GM23248 (cell line): ENCODE measurements at regions not wholly inside any gene's neighbourhood (a gene's known extent, or its start where the extent isn't known, plus 50 kb on each side); places are given as distances from the start of the nearest gene placed in this dataset.
A peak's percentile ranks its signal among the peaks of the same experiment; 100 is the strongest.

Source experiments
- DNase-seq: peaks from one replicate; pipeline ENCODE4 v3.0.0-alpha.2; 2015
- H2AFZ ChIP-seq: fragments of 200-600 bp; sonication (generic); 2 replicates; pipeline ENCODE4 v1.6.1; 2016; ENCODE audit warnings: antibody characterized with exemption
- H3F3A ChIP-seq: fragments of 200-600 bp; sonication (generic); 2 replicates; pipeline ENCODE4 v1.6.1; 2016; ENCODE audit warnings: mild to moderate bottlenecking, antibody characterized with exemption, mixed run types; ENCODE audit not compliant: insufficient read depth
- H3K27ac ChIP-seq: fragments of 200-600 bp; sonication (generic); 2 replicates; pipeline ENCODE4 v1.5.1; 2016; ENCODE audit warnings: mild to moderate bottlenecking
- H3K27me3 ChIP-seq: fragments of 200-600 bp; sonication (generic); replicated peaks from 2 replicates; pipeline ENCODE4 v1.6.1; 2016; ENCODE audit warnings: mild to moderate bottlenecking; ENCODE audit not compliant: insufficient read depth
- H3K36me3 ChIP-seq: fragments of 200-600 bp; sonication (generic); 2 replicates; pipeline ENCODE4 v1.6.1; 2016; ENCODE audit warnings: low read depth, mild to moderate bottlenecking
- H3K4me1 ChIP-seq: fragments of 200-600 bp; sonication (generic); 2 replicates; pipeline ENCODE4 v1.6.1; 2016; ENCODE audit warnings: mild to moderate bottlenecking; ENCODE audit not compliant: insufficient read depth
- H3K4me2 ChIP-seq: fragments of 200-600 bp; sonication (generic); one replicate; pipeline ENCODE4 v1.6.1; 2016; ENCODE audit warnings: mild to moderate bottlenecking; ENCODE audit not compliant: unreplicated experiment
- H3K4me3 ChIP-seq: fragments of 200-600 bp; sonication (generic); 2 replicates; pipeline ENCODE4 v1.5.1; 2016; ENCODE audit warnings: mild to moderate bottlenecking
- H3K79me2 ChIP-seq: fragments of 200-600 bp; sonication (generic); 2 replicates; pipeline ENCODE4 v1.6.1; 2016; ENCODE audit warnings: mild to moderate bottlenecking; ENCODE audit not compliant: insufficient read depth
- H3K9ac ChIP-seq: fragments of 200-600 bp; sonication (generic); 2 replicates; pipeline ENCODE4 v1.6.1; 2016; ENCODE audit warnings: mild to moderate bottlenecking
- H3K9me2 ChIP-seq: fragments of 200-600 bp; sonication (generic); 2 replicates; pipeline ENCODE4 v1.6.1; 2016; ENCODE audit warnings: mixed run types, mild to moderate bottlenecking, moderate library complexity; ENCODE audit not compliant: insufficient read depth
- H3K9me3 ChIP-seq: fragments of 200-600 bp; sonication (generic); one replicate; pipeline ENCODE4 v1.6.1; 2017; ENCODE audit warnings: low read depth
- H4K20me1 ChIP-seq: fragments of 200-600 bp; sonication (generic); 2 replicates; pipeline ENCODE4 v1.6.0; 2016; ENCODE audit not compliant: insufficient read depth
- EZH2 ChIP-seq: fragments of 200-600 bp; sonication (generic); IDR thresholded peaks from 2 replicates; pipeline ENCODE4 v1.6.1; 2018; ENCODE audit warnings: antibody characterized with exemption, mild to moderate bottlenecking; ENCODE audit not compliant: insufficient read depth, poor library complexity, severe bottlenecking
- EZH2phosphoT487 ChIP-seq: fragments of 200-600 bp; sonication (generic); IDR thresholded peaks from 2 replicates; pipeline ENCODE4 v1.6.1; 2018; ENCODE audit warnings: antibody characterized with exemption, moderate library complexity, mild to moderate bottlenecking, low read depth; ENCODE audit not compliant: insufficient read depth
- WGBS, 2 experiments: methylation state at CpG; one replicate each; pipeline ENCODE4 v1.1.6; 2015 to 2017; ENCODE audit warnings: low lambda C conversion rate in 2 of 2, low coverage in 1 of 2; ENCODE audit errors: missing lambda C conversion rate in 2 of 2; 5-methylcytosine and 5-hydroxymethylcytosine counted together
- in situ Hi-C: fragments of 300-500 bp; cut with MboI; formaldehyde crosslinking; loops from 2 replicates; pipeline ENCODE4 v1.15.0; 2020

GRCh38 chr2:12032398-12032797, 286.0 kb downstream of the LPIN1 start:
- no peaks in the 10 kb centered on the region for H3K36me3 ChIP-seq
- no peak overlapping the region for H3K4me3 ChIP-seq
- 84 to 91% methylated on average over 3 of the region's 3 CpGs for WGBS, 2 experiments
- H3F3A ChIP-seq, result no peaks in the 10 kb centered on the region
- peak overlapping the region; percentile 32 for H3K4me2 ChIP-seq
- in situ Hi-C loops, result no loop called here
- H3K79me2 ChIP-seq, result no peaks in the 10 kb centered on the region
- H2AFZ ChIP-seq, result no peak overlapping the region
- H3K9me2 ChIP-seq, result no peaks in the 10 kb centered on the region
- DNase-seq, result no peak
- no peaks in the 10 kb centered on the region for H3K27me3 ChIP-seq
- peaks cover 25% of the 10 kb centered on the region for H3K4me1 ChIP-seq
- no peak overlapping the region for H3K27ac ChIP-seq
- H3K9ac ChIP-seq, result no peak overlapping the region
- no peak for TF ChIP-seq EZH2
- H4K20me1 ChIP-seq, result no peaks in the 10 kb centered on the region
- H3K9me3 ChIP-seq, result no peaks in the 10 kb centered on the region

- peak; percentile 35 for DNase-seq
- peak overlapping the region; percentile 32 for H3K4me2 ChIP-seq
- no peaks in the 10 kb centered on the region for H3K79me2 ChIP-seq
- H2AFZ ChIP-seq, result no peak overlapping the region
- in situ Hi-C loops, result no loop called here
- 65% methylated on average over 2 of the region's 2 CpGs for WGBS, 2 experiments
- no peaks in the 10 kb centered on the region for H3K9me2 ChIP-seq
- TF ChIP-seq EZH2 (no peak), EZH2phosphoT487 (no peak)
- H3K36me3 ChIP-seq, result no peaks in the 10 kb centered on the region
- no peaks in the 10 kb centered on the region for H3K9me3 ChIP-seq
- H3K27ac ChIP-seq, result no peak overlapping the region
- H3F3A ChIP-seq, result no peaks in the 10 kb centered on the region
- peaks cover 25% of the 10 kb centered on the region for H3K4me1 ChIP-seq
- no peak overlapping the region for H3K4me3 ChIP-seq
- H3K9ac ChIP-seq, result no peak overlapping the region
- H4K20me1 ChIP-seq, result no peaks in the 10 kb centered on the region
- no peaks in the 10 kb centered on the region for H3K27me3 ChIP-seq
Measured at GRCh38 chr2:12032975-12033374, 286.5 kb downstream of the LPIN1 start.

GRCh38 chr2:12033494-12033893, 287.1 kb downstream of the LPIN1 start:
- Histone ChIP-seq H3K4me1 (peaks cover 25% of the 10 kb centered on the region), H3K36me3 (no peaks in the 10 kb centered on the region), H3K27ac (no peak overlapping the region), H3K27me3 (no peaks in the 10 kb centered on the region), H3K4me2 (no peak overlapping the region), H3K9me2 (no peaks in the 10 kb centered on the region), H3K4me3 (no peak overlapping the region), H2AFZ (no peak overlapping the region), H3F3A (no peaks in the 10 kb centered on the region), H3K9ac (no peak overlapping the region), H3K79me2 (no peaks in the 10 kb centered on the region), H4K20me1 (no peaks in the 10 kb centered on the region), H3K9me3 (no peaks in the 10 kb centered on the region)
- 86 to 88% methylated on average over 6 of the region's 6 CpGs for WGBS, 2 experiments
- in situ Hi-C loops, result no loop called here
- TF ChIP-seq EZH2 (no peak), EZH2phosphoT487 (no peak)
- DNase-seq, result no peak

GRCh38 chr2:12034382-12034781, 287.9 kb downstream of the LPIN1 start:
- WGBS, 2 experiments, result 65 to 67% methylated on average over 8 of the region's 8 CpGs
- Histone ChIP-seq H3K4me1 (peaks cover 25% of the 10 kb centered on the region), H3K4me3 (no peak overlapping the region), H3F3A (no peaks in the 10 kb centered on the region), H3K9me2 (no peaks in the 10 kb centered on the region), H2AFZ (no peak overlapping the region), H3K4me2 (no peak overlapping the region), H3K79me2 (no peaks in the 10 kb centered on the region), H3K9ac (no peak overlapping the region), H4K20me1 (no peaks in the 10 kb centered on the region), H3K9me3 (no peaks in the 10 kb centered on the region), H3K27me3 (no peaks in the 10 kb centered on the region), H3K27ac (no peak overlapping the region), H3K36me3 (no peaks in the 10 kb centered on the region)
- no peak for TF ChIP-seq EZH2phosphoT487
- no peak for TF ChIP-seq EZH2
- DNase-seq, result no peak
- in situ Hi-C loops, result no loop called here

GRCh38 chr2:12035029-12035720, 288.7 kb downstream of the LPIN1 start:
- Histone ChIP-seq H3K79me2 (no peaks in the 10 kb centered on the region), H3K4me3 (no peak overlapping the region), H3K9ac (no peak overlapping the region), H3K4me2 (no peak overlapping the region), H3K27me3 (no peaks in the 10 kb centered on the region), H2AFZ (0 out of 2 replicates have a peak overlapping the region, but pooled peaks have one; percentile 22), H3K36me3 (no peaks in the 10 kb centered on the region), H3K4me1 (peaks cover 25% of the 10 kb centered on the region), H3K27ac (no peak overlapping the region), H3F3A (no peaks in the 10 kb centered on the region), H4K20me1 (no peaks in the 10 kb centered on the region), H3K9me3 (no peaks in the 10 kb centered on the region), H3K9me2 (no peaks in the 10 kb centered on the region)
- 9% methylated on average over 11 of the region's 11 CpGs for WGBS, 2 experiments
- TF ChIP-seq EZH2phosphoT487 (no peak), EZH2 (no peak)
- in situ Hi-C loops, result no loop called here
- DNase-seq, result peak; percentile 13
